ENCODE measurements at regions not wholly inside any gene's neighbourhood (a gene's known extent, or its start where the extent isn't known, plus 50 kb on each side); places are given as distances from the start of the nearest gene placed in this dataset.

DNA sequence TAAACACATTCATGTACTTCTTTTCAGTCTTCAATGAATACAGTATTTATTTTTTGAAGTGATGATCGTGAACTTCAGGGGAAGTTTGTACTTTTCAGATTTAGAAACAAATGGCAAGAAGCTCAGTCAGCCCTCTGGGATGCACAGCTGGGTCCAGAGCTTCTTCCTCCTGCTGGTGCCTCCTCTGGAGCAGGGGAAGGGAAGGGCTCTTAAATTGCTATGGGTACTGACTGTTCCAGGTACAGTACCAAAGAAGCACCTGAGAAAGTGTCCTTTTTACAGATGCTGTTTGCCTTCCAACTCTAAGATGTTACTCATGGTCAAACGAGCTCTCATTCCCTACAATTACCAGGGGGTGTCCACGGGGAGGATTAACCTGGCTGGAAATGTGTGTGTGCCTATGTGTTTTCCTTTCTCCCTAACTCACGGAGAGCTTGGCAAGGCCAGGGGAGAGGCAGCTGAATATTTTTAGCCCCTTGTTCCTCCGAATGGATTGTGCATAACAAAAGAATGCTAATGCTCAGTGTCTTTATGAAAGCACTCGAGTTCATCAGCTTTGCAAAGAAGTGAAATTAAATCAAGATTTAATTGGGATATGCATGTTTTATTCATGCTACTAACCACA is 313.7 kb upstream of the CADM1 start:
- no peak for DNase-seq

DNA sequence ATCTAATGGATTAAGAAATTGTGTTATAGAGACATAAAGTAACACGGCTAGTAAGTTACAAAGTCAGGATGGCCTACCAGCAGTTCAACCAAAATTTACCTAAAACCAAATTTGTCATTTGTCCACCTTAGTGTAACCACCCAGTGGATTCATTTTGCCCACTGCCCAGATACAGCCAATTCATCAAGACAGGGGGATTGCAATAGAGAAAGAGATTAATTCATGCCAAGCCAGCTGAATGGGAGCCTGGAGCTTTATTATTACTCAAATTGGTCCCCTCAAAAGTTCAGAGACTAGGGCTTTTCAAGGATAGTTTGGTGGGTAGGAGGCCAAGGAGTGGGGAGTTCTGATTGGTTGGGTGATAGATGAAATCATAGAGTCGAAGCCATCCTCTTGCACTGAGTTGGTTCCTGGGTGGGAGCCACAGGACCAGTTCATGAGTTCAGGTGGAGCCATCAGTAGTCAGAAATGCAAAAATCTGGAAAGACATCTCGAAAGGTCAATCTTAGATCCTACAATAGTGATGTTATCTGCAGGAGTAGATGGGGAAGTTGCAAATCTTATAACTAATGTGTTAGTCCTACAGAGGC is 304.2 kb upstream of the CADM1 start:
- no peak for DNase-seq

DNA sequence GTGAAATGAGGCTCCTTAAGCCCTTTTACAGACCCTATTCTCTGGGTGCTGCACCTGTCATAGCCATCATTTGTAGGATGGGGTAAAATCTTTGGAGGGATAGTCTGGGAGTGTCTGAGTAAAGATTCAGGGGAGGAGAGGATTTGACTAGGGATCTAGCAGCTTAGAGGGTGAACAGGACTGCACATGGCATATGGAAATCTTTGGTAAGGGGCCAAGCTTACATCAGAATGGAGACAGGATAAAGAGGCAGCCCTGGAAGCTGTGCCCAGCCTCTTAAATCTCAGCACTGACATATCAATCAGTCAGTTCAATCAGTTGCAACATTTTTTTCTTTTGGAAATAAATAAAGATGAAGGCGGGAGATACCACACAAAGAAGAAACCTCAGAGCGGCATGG is 301.8 kb upstream of the CADM1 start:
- DNase-seq = no peak

DNA sequence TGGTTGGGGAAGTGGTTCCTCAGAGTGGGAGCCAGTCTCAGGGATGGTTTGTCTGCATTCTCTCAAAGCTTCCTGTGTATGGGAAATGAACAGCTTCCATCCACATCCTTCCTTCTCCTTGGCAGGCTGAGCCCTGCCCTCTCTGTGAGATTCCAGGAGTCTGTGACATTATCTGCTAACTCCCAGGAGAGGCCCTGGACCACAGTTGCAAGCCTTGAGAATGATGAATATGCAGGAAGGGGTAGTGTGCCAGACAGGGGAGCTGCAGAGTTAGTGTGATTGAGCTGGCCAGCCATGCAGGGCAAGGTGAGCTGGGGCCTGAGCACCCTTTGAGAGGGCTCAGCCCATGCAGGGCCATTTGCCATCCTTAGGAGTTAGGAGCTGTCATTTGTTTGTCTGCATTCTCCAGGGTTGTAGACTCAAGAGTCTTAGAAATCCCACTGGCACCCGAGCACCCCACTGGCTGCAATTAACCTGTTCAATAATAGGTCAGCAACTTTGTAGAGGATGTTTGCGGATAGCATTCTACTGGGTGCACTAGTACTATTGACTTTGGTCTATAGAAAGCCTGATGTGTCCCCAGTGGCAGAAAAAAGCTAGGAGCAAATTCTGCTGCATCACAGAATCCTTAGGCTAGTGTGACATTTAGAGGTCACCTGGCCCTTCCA is 299.0 kb upstream of the CADM1 start:
- DNase-seq = no peak

DNA sequence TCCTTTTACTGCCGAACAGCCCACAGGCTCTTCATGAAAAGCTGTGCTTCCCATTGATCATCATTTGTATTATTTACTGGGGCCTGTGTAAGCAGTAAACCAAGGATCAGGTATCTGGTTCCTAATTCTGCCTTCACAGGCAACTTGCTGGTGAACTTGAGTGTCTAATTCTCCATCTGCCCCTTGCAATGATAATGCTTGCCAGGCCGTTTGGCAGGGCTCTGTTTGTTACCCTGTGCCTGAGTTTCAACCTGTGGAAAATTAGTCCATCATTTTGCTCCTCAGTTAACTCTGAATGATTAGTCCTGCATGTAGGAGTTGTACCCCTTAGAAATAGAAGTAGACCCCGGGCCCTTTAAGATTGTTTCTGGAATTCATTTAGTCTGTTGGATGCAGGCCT is 298.4 kb upstream of the CADM1 start:
- no peak for DNase-seq

GRCh38 chr11:115792903-115793302 is 288.7 kb upstream of the CADM1 start:
- DNase-seq = no peak

DNA sequence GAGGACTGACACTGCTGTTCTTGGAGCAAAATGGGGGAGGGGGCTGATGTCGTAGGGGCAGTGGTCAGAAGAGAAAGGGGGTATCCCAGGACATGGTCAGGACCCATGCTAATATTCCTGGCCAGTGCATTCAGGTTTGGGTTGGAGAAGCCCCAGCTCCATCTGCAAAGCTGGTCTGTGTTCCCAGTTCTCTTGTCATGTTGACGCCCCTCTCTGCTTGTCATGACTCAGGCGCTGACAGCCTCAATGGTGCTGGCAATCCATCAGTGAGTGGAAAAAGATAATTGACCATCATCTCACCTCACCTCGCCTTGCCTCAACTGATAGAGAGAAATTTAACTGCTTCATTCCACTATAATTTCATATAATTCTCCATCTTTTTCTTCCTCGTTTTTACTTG is 283.1 kb upstream of the CADM1 start:
- no peak for DNase-seq

DNA sequence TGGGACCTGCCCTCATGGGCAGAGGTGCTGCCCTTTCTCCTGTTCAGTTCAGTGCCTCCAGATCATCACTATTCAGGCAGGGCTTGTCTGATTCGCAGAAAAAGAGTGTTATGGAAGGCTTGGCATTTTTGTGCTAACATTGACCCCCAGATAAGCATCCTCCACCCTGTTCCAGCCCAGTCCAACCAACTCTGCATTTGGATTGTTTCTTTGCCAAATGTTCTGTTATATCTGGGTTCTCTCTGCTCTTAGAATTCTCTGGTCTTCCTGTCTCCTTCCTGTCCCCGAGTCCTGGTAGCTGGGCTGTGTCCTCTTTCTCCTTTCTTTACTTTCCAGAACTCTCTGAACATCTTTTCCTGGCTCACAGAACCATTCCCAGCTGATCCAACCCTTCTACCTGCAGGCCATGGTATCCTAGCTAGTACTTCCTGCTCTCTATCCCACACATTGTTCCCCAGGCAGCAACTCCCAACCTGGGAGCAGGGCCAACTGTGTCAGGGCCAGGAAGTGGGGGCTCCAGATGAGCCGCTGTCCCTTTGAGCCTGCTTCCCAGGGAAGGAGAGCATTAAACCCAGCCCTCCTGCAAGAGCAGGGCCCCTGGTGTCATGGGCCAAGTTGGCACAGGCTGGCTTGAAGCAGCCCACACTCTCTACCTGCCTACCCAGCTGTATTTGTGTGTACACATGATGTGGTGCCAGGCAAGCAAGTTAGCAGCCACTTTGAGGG is 280.7 kb upstream of the CADM1 start:
- DNase-seq = no peak

- DNase-seq = no peak
Observed at GRCh38 chr11:115780646-115781362, 276.6 kb upstream of the CADM1 start.

DNA sequence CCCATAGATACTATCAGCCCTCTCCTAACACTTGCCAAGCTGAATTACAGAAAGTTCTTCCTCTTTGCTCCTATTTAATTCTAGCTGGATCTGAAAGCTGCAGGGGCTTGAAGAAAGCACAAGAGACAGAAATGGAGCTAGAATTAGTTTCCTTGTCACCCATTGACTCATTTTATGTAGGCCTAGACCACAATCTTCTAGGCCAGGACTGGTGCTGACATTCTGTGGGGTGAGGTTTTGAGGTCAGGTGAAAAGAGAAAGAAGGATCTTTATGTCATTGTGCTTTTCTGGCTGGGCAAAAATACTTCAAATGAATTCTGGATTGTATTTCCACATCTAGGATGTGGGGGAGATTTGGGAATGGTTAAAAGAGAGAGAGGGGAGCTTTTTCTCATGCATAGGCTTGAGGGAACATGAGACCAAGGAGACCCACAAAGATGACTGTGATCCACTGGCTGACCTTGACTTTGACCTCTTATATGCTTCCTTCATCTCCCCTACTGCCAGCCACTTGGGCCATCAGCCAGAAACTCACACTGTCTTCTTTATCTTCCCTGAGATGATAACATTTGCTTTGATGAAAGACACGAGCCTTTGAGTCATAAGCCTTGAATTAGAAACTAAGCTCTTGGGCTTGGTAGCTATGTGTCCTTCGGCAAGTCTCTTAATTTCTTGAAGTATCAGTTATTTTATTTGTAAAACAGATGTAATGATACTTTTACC is 274.9 kb upstream of the CADM1 start:
- DNase-seq = no peak

GRCh38 chr11:115776916-115777315 is 272.7 kb upstream of the CADM1 start:
- DNase-seq = no peak

- no peak for DNase-seq
Observed at GRCh38 chr11:115775846-115776245, 271.6 kb upstream of the CADM1 start.

- no peak for DNase-seq
Observed at GRCh38 chr11:115774756-115775155, 270.5 kb upstream of the CADM1 start.

- DNase-seq = no peak
Observed at GRCh38 chr11:115769891-115770290, 265.7 kb upstream of the CADM1 start.

DNA sequence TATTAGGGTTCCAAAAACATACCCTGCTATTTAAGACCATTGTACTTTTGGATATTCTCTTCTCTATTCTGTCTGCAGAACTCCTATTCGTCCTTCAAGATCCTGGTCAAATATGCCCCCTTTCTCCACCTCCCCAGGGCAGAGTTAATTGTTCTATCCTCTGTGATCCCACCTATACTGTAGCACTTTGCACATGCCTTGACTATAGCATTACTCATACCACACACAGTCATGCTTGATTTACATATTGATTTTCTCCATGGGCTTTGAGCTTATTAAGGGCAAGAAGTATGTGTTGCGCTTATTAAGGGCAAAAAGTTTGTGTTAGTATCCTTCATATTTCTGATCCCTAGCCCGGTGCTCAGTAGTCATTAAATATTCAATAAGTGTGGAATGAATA is 263.7 kb upstream of the CADM1 start:
- no peak for DNase-seq

GRCh38 chr11:115767047-115767802 is 263.0 kb upstream of the CADM1 start:
- DNase-seq = no peak

DNA sequence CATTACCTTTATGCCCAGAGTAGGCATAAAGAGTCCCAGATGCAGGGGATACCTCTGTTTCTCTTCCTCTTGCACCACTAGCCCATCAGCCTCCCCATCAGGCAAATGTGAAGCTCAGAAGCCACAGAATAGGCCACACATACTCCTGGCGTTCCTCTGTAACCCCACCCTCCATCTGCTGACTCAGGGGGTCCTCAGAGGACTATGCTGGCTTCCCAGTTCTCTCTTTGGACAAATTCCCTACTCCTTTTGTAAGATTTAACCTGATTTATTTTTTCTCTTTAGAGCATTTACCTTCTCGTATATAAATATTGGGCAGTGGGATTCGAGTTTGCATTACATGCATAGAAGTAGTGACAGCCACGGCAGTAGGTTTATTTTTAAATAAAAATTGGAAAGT is 262.3 kb upstream of the CADM1 start:
- no peak for DNase-seq

- DNase-seq = no peak
Observed at GRCh38 chr11:115765803-115766239, 261.6 kb upstream of the CADM1 start.

GRCh38 chr11:115764176-115764575 is 260.0 kb upstream of the CADM1 start:
- no peak for DNase-seq

GRCh38 chr11:115761817-115762216 is 257.6 kb upstream of the CADM1 start:
- DNase-seq = no peak

DNA sequence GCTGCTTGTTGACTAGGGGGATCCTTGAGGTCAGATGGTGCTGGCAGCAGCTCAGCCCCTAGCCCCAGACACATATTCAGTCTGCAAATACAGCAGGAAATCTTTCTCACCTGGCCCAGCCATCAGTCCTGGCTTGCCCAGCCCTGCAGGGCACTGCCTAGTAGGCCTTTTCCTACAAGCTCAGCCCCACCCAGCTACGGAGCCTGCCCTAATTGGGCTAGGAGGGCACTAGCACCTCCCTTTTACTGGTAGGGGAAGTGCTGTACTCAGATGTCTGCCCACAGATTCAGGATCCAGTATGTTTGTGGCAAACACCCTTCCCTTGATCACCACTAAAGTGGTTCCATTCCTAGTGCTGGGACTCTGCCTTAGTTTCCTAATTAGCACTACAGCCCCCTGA is 257.1 kb upstream of the CADM1 start:
- no peak for DNase-seq

Measured in skin of body (tissue), 1 donor.